Lung (tissue), 11 donors: ENCODE measurements at regions not wholly inside any gene's neighbourhood (a gene's known extent, or its start where the extent isn't known, plus 50 kb on each side); places are given as distances from the start of the nearest gene placed in this dataset.

Source experiments
- ATAC-seq: fragments of 200-7000 bp; cut with Tn5 transposase; one replicate; pipeline ENCODE4 v1.9.1; 2020; ENCODE audit warnings: moderate number of reproducible peaks; ENCODE audit not compliant: insufficient read depth, low FRiP score
- DNase-seq, 3 donors: peaks; one replicate each; pipeline ENCODE4 v3.0.0-alpha.2; 2013 to 2017
- H3K27ac ChIP-seq, 2 donors: one replicate each; pipeline ENCODE4 v1.5.1; 2013; ENCODE audit warnings: mild to moderate bottlenecking in 2 of 2, moderate library complexity in 2 of 2, control low read depth in 1 of 2, inconsistent platforms in 1 of 2, low read depth in 1 of 2, low read length in 1 of 2
- H3K27me3 ChIP-seq, 3 donors: one replicate each; pipeline ENCODE4 v1.5.1; 2013; ENCODE audit warnings: low read length in 2 of 3; ENCODE audit not compliant: control insufficient read depth in 3 of 3, insufficient read depth in 3 of 3
- H3K36me3 ChIP-seq, 4 donors: one replicate each; pipeline ENCODE4 v1.5.1; 2013; ENCODE audit warnings: low read length in 4 of 4, mild to moderate bottlenecking in 1 of 4, moderate library complexity in 1 of 4; ENCODE audit not compliant: control insufficient read depth in 4 of 4, insufficient read depth in 4 of 4
- H3K4me1 ChIP-seq, 5 donors: one replicate each; pipeline ENCODE4 v1.5.1; 2013; ENCODE audit warnings: low read length in 5 of 5, mild to moderate bottlenecking in 2 of 5, moderate library complexity in 1 of 5; ENCODE audit not compliant: control insufficient read depth in 5 of 5, insufficient read depth in 5 of 5
- H3K4me3 ChIP-seq: one replicate; pipeline ENCODE4 v1.5.1; 2013; ENCODE audit warnings: mild to moderate bottlenecking, control low read depth, moderate library complexity
- H3K9ac ChIP-seq, 2 donors: one replicate each; pipeline ENCODE4 v1.5.1; 2013; ENCODE audit warnings: low read length in 2 of 2, control low read depth in 1 of 2; ENCODE audit not compliant: insufficient read depth in 1 of 2
- H3K9me3 ChIP-seq, 4 donors: one replicate each; pipeline ENCODE4 v1.5.1; 2013; ENCODE audit warnings: low read length in 3 of 4, mild to moderate bottlenecking in 1 of 4, moderate library complexity in 1 of 4; ENCODE audit not compliant: control insufficient read depth in 4 of 4, insufficient read depth in 3 of 4
- WGBS, 2 donors: extraction: QIAGEN DNeasy Blood & Tissue Kit; methylation state at CpG; one replicate each; pipeline ENCODE4 v1.1.7; 2013; 5-methylcytosine and 5-hydroxymethylcytosine counted together
- TF ChIP-seq, protein P1 (sequence below): IDR thresholded peaks from 2 replicates; pipeline ENCODE4 v1.5.1; 2012; ENCODE audit warnings: mild to moderate bottlenecking; ENCODE audit errors: control extremely low read depth, extremely low read depth
- donor health status: control.
- donor health status: control.
- donor health status: Bipolar disorder and iron deficiency.
- donor health status: healthy.
- donor health status: DM: yes; HTN: yes; CAD: no.

DNA sequence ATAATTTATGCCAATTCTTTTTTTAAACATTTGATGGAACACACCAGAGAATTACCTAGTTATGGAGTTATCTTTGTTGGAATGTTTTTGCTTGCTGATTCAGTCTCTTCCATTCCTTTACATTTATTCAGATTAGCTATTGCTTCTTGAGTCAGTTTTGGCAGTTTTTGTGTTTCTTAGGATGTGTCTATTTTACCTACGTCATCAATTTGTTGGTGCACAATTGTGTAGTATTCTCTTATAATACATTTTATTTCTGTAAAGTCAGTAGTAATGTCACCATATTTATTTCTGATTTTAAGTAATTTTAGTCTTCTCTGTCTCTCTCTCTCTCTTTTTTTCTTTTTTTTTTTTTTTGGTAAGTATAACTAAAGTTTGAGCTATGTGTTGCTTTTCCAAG, 929.5 kb upstream of the RAG2 start:
- H3K4me3 ChIP-seq, result no peak overlapping the region
- H3K9me3 ChIP-seq, result peaks cover 0 to 9% (median 3%) of the 10 kb centered on the region in 4 donors
- DNase-seq (no peak), ATAC-seq (no peak)
- no peaks in the 10 kb centered on the region for H3K4me1 ChIP-seq
- no peak overlapping the region for H3K27ac ChIP-seq
- H3K27me3 ChIP-seq, result no peaks in the 10 kb centered on the region
- H3K9ac ChIP-seq, result no peak overlapping the region
- 91 to 94% methylated on average over 1 of the region's 1 CpG for WGBS, 2 donors
- H3K36me3 ChIP-seq, result no peaks in the 10 kb centered on the region
- TF ChIP-seq, protein P1, sequence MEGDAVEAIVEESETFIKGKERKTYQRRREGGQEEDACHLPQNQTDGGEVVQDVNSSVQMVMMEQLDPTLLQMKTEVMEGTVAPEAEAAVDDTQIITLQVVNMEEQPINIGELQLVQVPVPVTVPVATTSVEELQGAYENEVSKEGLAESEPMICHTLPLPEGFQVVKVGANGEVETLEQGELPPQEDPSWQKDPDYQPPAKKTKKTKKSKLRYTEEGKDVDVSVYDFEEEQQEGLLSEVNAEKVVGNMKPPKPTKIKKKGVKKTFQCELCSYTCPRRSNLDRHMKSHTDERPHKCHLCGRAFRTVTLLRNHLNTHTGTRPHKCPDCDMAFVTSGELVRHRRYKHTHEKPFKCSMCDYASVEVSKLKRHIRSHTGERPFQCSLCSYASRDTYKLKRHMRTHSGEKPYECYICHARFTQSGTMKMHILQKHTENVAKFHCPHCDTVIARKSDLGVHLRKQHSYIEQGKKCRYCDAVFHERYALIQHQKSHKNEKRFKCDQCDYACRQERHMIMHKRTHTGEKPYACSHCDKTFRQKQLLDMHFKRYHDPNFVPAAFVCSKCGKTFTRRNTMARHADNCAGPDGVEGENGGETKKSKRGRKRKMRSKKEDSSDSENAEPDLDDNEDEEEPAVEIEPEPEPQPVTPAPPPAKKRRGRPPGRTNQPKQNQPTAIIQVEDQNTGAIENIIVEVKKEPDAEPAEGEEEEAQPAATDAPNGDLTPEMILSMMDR, result no peak

DNA sequence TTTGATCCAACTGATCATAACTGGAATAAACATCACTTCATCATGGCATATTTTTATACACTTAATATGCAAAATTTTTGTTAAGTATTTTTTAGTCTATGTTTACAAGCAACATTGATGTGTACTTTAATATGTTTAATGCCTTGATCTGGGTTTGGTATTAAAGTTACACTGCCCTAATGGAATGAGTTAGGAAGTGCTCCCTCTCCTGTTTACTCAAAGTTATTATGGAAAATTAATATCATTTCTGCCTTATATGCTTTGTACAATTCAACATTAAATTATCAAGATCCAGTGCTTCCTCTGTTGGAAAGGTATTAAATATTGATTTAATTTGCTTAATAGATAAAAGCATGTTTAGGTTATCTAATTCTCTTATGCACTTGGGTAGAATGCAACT, 927.3 kb upstream of the RAG2 start:
- TF ChIP-seq, protein P1, result no peak
- Histone ChIP-seq H3K27ac (no peak overlapping the region), H3K36me3 (no peaks in the 10 kb centered on the region), H3K4me3 (no peak overlapping the region), H3K27me3 (no peaks in the 10 kb centered on the region), H3K4me1 (no peaks in the 10 kb centered on the region), H3K9me3 (peaks cover 0 to 9% (median 3%) of the 10 kb centered on the region in 4 donors), H3K9ac (no peak overlapping the region)
- DNase-seq (no peak), ATAC-seq (no peak)

DNA sequence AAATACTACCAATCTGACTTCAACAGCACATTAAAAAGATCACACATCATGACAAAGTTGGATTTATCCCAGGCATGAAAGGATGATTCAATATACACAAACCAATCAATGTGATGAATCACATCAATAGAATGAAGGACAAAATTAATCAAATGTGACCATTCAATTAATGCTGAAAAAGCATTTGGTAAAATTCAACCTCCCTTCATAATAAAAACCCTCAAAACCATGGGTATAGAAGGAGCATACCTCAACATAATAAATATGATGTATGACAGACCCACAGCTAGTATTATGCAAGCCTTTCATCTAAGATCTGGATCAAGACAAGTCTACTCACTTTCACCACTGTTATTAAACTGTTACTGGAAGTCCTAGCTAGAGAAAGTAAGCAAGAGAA, 921.7 kb upstream of the RAG2 start:
- H3K9me3 ChIP-seq, result no peaks in the 10 kb centered on the region
- no peak overlapping the region for H3K9ac ChIP-seq
- H3K4me1 ChIP-seq, result no peaks in the 10 kb centered on the region
- ATAC-seq, result no peak
- no peak for DNase-seq
- TF ChIP-seq, protein P1, result no peak
- no peak overlapping the region for H3K27ac ChIP-seq
- no peaks in the 10 kb centered on the region for H3K36me3 ChIP-seq
- no peaks in the 10 kb centered on the region for H3K27me3 ChIP-seq
- H3K4me3 ChIP-seq, result no peak overlapping the region

DNA sequence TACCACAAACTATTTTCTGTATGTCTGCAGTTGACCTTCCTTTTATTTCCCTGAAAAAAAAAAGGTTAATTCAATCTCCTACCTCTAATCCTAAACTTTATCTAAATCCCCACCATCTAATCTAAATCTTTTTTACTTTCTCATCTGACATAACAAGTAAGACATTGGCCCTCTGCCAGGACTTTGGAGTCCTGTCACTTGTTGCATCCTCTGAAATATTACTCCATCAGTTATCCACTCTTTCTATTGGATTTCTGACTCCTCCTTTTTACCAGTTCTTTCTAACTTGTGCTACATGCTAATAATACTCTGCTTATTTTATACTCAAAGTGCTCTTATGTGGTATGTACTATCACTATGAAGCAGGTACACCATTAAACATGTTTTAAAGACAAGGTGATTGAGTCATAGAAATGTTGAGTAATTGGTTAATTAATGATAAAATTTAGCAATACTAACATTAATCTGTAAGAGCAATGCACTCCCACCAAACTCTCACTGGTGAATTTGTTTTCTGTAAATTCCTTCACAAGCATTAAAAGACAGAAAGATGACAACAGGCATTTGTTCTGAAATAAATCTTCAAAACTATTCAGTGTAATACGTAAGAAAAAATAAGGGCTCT, 914.2 kb upstream of the RAG2 start:
- no peak for DNase-seq
- Histone ChIP-seq H3K9ac (no peak overlapping the region), H3K27me3 (no peaks in the 10 kb centered on the region), H3K9me3 (no peaks in the 10 kb centered on the region), H3K4me3 (no peak overlapping the region), H3K36me3 (no peaks in the 10 kb centered on the region), H3K4me1 (no peaks in the 10 kb centered on the region), H3K27ac (no peak overlapping the region)
- no peak for ATAC-seq
- WGBS, 2 donors, result 95 to 98% methylated on average over 1 of the region's 1 CpG
- TF ChIP-seq, protein P1, result no peak
